ENCODE measurements at regions not wholly inside any gene's neighbourhood (a gene's known extent, or its start where the extent isn't known, plus 50 kb on each side); places are given as distances from the start of the nearest gene placed in this dataset.
A peak's percentile ranks its signal among the peaks of the same experiment; 100 is the strongest.

DNA sequence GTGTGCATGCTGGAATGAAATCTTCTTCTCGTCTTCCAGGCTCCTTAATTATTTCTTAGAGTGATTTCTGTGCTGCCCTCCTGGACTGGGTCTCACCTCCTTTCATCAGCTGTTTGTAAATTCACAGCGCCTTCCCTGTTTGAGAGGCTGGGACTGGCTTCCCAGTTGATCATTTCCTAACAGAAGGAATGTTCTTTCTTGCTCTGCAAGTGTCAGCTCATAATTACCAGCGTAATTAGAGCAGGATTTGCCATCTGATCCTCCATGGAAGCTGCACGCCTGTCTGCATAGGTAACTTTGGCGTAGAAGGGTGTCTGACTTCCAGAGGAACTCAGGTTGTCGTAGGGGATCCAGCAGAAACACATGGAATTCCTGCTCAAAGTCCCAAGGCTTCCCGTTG lies 375.0 kb upstream of the EEF2KMT start:
- Mint-ChIP-seq H3K36me3 (ENCODE audit: low read depth) (no peaks in the 10 kb centered on the region), H3K27ac (ENCODE audit: unreplicated experiment) (no peak overlapping the region), H3K4me3 (no peak overlapping the region), H3K27me3 (ENCODE audit: low read depth) (peaks cover 49% of the 10 kb centered on the region), H3K9me3 (no peaks in the 10 kb centered on the region), H3K4me1 (no peaks in the 10 kb centered on the region)
- DNase-seq (ENCODE audit: low read depth, low spot score): no peak
- TF ChIP-seq, protein P1, sequence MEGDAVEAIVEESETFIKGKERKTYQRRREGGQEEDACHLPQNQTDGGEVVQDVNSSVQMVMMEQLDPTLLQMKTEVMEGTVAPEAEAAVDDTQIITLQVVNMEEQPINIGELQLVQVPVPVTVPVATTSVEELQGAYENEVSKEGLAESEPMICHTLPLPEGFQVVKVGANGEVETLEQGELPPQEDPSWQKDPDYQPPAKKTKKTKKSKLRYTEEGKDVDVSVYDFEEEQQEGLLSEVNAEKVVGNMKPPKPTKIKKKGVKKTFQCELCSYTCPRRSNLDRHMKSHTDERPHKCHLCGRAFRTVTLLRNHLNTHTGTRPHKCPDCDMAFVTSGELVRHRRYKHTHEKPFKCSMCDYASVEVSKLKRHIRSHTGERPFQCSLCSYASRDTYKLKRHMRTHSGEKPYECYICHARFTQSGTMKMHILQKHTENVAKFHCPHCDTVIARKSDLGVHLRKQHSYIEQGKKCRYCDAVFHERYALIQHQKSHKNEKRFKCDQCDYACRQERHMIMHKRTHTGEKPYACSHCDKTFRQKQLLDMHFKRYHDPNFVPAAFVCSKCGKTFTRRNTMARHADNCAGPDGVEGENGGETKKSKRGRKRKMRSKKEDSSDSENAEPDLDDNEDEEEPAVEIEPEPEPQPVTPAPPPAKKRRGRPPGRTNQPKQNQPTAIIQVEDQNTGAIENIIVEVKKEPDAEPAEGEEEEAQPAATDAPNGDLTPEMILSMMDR (conservative IDR thresholded peaks at IDR 0.05): no peak

DNA sequence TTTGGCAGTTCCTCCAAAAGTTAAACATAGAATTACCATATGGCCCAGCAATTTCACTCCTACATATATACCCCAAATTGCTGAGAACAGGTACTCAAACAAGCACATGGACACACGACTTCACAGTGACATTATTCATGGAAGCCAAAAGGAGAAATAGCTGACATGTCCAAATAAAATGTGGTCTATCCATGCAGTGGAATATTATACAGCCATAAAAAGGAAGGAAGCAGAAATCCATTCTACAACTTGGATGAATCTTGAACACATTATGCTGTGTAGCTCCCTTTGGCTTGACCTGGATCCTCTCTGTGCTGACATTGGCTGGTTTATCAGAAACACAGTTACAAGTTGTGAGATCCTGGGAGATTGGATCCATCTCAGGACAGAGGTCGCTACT lies 370.9 kb upstream of the EEF2KMT start:
- DNase-seq (ENCODE audit: low read depth, low spot score): no peak
- H3K36me3 Mint-ChIP-seq (ENCODE audit: low read depth): no peaks in the 10 kb centered on the region
- H3K27ac Mint-ChIP-seq (ENCODE audit: unreplicated experiment): no peak overlapping the region
- TF ChIP-seq, protein P1 (conservative IDR thresholded peaks at IDR 0.05): no peak
- no peaks in the 10 kb centered on the region for H3K9me3 Mint-ChIP-seq
- H3K27me3 Mint-ChIP-seq (ENCODE audit: low read depth): peaks cover 55% of the 10 kb centered on the region
- no peak overlapping the region for H3K4me3 Mint-ChIP-seq
- H3K4me1 Mint-ChIP-seq: peaks cover 5% of the 10 kb centered on the region

DNA sequence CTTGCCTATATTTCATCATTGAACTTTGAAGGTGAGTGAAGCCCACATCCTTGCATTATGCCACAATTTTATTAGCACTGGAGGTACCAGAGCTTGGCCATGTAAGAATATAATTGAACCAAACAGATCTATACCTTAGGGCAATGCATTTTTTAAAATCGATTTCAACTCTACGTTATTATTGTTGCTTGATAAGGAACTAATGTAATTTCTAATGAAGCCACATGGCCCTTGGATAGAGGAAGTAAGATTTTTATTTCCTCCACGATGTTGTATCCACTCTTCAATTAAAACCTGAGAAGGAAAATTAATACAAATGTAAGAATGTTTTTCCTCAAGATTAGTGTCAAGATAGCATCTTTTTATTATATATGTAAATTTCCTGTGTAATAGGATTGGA lies 370.0 kb upstream of the EEF2KMT start:
- H3K4me1 Mint-ChIP-seq: peaks cover 5% of the 10 kb centered on the region
- peaks cover 48% of the 10 kb centered on the region for H3K27me3 Mint-ChIP-seq (ENCODE audit: low read depth)
- no peak overlapping the region for H3K4me3 Mint-ChIP-seq
- DNase-seq (ENCODE audit: low read depth, low spot score): no peak
- no peak overlapping the region for H3K27ac Mint-ChIP-seq (ENCODE audit: unreplicated experiment)
- H3K9me3 Mint-ChIP-seq: no peaks in the 10 kb centered on the region
- no peaks in the 10 kb centered on the region for H3K36me3 Mint-ChIP-seq (ENCODE audit: low read depth)
- TF ChIP-seq, protein P1 (conservative IDR thresholded peaks at IDR 0.05): no peak

DNA sequence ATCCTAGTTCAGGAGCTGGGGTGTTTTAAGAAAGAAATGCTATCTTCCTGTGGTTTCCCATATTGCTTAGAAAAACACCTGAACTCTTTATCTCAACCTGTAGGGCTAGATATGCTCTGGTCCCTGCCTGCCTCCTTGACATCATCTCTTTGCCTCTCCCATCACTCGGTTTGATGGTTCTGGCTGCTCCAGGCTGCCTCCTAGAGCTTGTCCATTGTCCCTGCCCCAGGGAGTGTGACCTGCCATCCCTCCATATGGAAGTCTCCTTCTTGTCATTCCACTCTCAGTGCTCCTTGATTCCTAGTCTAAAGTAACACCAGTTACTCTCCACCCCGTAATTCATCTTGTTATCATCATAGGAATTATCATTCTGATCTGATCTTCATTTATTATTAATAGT lies 369.0 kb upstream of the EEF2KMT start:
- Mint-ChIP-seq H3K27ac (ENCODE audit: unreplicated experiment) (no peak overlapping the region), H3K4me1 (peaks cover 5% of the 10 kb centered on the region), H3K36me3 (ENCODE audit: low read depth) (no peaks in the 10 kb centered on the region), H3K9me3 (no peaks in the 10 kb centered on the region), H3K4me3 (no peak overlapping the region), H3K27me3 (ENCODE audit: low read depth) (peaks cover 38% of the 10 kb centered on the region)
- TF ChIP-seq, protein P1 (conservative IDR thresholded peaks at IDR 0.05): no peak
- DNase-seq (ENCODE audit: low read depth, low spot score): no peak

DNA sequence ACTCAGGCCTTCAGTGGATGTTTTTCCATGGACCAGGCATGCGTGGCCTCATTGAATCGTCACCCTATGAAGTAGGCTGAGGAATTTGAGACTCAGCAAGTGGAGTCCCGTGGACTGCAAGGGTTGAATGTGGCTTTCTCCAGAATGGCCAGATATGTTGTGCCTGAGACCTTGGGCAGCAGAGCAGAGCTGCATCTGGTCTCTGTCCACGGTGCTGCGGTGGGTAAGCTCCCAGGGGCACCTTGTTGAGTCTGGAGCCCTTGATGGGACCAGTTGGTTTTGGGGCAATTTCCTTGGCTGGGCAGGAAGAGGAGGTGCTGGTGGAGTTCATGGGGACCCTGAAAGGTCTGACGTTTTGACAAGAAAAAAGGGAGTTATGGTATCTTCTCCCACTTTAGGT lies 368.1 kb upstream of the EEF2KMT start:
- DNase-seq (ENCODE audit: low read depth, low spot score): no peak
- H3K9me3 Mint-ChIP-seq: no peaks in the 10 kb centered on the region
- TF ChIP-seq, protein P1 (conservative IDR thresholded peaks at IDR 0.05): no peak
- H3K4me1 Mint-ChIP-seq: peaks cover 5% of the 10 kb centered on the region
- H3K27me3 Mint-ChIP-seq (ENCODE audit: low read depth): peaks cover 35% of the 10 kb centered on the region
- no peak overlapping the region for H3K4me3 Mint-ChIP-seq
- no peaks in the 10 kb centered on the region for H3K36me3 Mint-ChIP-seq (ENCODE audit: low read depth)
- no peak overlapping the region for H3K27ac Mint-ChIP-seq (ENCODE audit: unreplicated experiment)

DNA sequence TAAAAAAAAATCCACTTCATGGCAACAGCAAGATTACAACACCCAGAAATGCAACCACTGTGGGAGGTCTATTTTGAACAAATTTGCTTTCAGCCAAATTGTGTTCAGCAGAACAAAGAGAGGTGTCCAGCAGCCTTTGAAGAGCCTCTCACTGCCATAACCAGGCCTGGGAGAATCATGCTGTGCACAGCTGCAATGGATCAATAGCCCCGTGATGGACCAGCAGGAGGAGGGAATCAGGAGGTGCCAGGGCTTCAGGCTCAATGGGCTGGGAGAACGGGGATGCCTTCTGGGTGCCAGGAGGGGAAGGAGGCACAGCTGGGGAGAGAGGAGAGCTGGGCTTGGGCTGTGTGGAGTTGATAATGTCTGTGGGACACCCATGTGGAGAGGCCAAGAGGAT lies 366.2 kb upstream of the EEF2KMT start:
- TF ChIP-seq, protein P1 (conservative IDR thresholded peaks at IDR 0.05): no peak
- peaks cover 5% of the 10 kb centered on the region for H3K4me1 Mint-ChIP-seq
- no peaks in the 10 kb centered on the region for H3K36me3 Mint-ChIP-seq (ENCODE audit: low read depth)
- DNase-seq (ENCODE audit: low read depth, low spot score): no peak
- peak overlapping the region; percentile 88 for H3K27ac Mint-ChIP-seq (ENCODE audit: unreplicated experiment)
- H3K9me3 Mint-ChIP-seq: no peaks in the 10 kb centered on the region
- H3K27me3 Mint-ChIP-seq (ENCODE audit: low read depth): peaks cover 39% of the 10 kb centered on the region
- H3K4me3 Mint-ChIP-seq: no peak overlapping the region
